ENCODE measurements at regions not wholly inside any gene's neighbourhood (a gene's known extent, or its start where the extent isn't known, plus 50 kb on each side); places are given as distances from the start of the nearest gene placed in this dataset.
"Not testable (repeated sequence)": the region's sequence is repeated elsewhere in the genome, so short reads cannot be mapped to it uniquely, and the experiment has no call there.

DNA sequence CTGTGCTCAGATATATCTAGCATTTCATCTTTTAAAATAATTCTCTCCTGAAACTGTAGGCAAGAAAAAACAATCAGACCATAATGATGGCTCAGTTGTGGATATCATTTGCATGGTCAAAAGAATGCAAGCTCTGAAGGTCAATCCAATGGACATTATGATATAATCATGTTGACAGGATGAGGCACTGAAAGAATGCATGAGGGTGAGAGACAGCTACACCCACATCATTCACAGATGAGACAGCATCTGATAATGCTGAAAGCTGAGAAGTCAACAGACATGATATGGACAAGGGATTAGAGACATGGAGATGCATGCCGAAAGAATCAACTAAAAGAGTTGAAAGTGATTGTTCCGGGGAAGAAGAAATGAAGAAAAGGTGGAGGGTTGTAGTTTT, 346.4 kb upstream of the CDH5 start:
- no peak overlapping the region for H3K4me3 ChIP-seq (ENCODE audit: low read depth, low read length)
- DNase-seq (ENCODE audit: low read depth): no peak

DNA sequence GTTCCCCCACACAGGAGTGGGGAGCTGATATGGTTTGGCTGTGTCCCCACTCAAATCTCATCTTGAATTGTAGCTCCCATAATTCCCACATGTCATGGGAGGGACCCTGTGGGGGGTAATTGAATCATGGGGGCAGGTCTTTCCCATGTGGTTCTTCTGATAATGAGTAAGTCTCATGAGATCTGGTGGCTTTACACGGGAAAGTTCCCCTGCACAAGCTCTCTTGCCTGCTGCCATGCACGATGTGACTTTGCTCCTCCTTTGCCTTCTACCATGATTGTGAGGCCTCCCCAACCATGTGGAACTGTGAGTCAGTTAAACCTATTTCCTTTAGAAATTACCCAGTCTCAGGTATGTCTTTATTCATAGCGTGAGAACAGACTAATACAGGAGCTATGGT, 347.0 kb upstream of the CDH5 start:
- not testable (repeated sequence) for DNase-seq (ENCODE audit: low read depth); H3K4me3 ChIP-seq (ENCODE audit: low read depth, low read length)

DNA sequence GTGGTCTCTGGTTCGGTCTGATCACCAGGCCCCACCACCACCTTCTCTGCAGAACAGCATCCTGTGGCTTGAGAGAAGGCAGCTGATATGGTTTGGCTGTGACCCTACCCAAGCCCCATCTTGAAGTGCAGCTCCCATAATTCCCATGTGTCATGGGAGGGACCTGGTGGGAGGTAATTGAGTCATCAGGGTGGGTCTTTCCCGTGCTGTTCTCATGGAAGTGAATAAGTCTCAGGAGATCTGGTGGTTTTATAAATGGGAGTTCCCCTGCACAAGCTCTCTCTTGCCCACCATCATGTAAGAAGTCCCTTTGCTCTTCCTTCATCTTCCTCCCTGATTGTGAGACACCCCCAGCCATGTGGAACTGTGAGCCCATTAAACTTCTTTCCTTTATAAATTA, 352.3 kb upstream of the CDH5 start:
- no peak for DNase-seq (ENCODE audit: low read depth)
- no peak overlapping the region for H3K4me3 ChIP-seq (ENCODE audit: low read depth, low read length)

DNA sequence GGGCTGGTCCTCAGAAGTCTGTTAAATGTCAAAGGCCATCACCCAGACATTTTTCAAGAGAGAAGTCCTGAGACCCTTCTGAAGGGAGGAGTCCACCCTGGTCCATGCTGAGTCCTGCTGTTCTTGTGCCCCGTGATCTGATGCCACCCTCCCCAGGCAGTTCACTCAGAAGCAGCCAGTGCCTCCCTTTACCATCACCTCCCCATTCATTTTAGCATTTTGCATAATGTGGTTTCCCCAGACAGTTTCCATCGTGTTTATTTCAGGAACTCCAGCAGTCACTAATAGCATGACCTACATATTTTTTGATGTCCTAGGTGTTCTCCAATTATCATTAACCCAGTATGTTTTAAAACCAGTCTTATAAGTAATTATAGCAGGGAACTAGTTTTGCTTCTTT, 353.0 kb upstream of the CDH5 start:
- no peak overlapping the region for H3K4me3 ChIP-seq (ENCODE audit: low read depth, low read length)
- no peak for DNase-seq (ENCODE audit: low read depth)

DNA sequence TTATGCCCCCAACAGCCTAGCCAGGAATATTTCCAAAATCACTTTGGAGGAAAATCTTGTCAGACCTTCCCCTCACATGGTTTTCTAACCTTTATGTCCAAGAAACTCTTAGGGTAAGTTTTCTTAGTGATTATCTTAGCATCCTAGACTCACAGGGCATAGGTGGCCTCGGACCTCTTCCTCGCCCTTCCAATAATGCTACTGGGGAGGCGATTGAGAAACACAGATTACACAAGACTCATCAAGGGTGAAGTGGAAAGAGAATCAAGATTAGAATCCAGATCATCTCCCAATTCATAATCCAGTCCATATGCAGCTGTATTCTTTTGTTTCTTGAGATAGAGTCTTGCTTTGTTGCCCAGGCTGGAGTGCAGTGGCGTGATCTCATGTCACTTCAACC, 358.4 kb upstream of the CDH5 start:
- no peak overlapping the region for H3K4me3 ChIP-seq (ENCODE audit: low read depth, low read length)
- no peak for DNase-seq (ENCODE audit: low read depth)

DNA sequence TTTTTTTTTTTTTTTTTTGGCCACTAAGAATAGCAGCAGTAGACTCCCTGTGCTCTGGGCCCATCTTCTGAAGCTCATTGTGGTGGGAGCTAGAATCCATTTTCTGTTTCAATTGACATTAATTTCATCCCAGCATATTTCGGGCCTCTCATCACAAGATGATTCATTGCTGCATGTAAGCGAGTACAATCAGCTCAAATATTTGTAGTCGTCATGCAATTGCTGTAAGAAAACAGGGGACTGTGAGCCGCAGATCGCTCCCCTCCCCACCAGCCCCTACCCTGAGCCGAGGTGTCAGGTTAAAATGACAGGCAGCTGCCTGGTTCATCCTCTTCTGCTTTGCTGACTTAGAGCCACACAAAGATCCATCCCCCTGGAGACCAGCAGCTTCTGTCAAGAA, 358.8 kb upstream of the CDH5 start:
- peak; percentile 69 for DNase-seq (ENCODE audit: low read depth)
- no peak overlapping the region for H3K4me3 ChIP-seq (ENCODE audit: low read depth, low read length)

DNA sequence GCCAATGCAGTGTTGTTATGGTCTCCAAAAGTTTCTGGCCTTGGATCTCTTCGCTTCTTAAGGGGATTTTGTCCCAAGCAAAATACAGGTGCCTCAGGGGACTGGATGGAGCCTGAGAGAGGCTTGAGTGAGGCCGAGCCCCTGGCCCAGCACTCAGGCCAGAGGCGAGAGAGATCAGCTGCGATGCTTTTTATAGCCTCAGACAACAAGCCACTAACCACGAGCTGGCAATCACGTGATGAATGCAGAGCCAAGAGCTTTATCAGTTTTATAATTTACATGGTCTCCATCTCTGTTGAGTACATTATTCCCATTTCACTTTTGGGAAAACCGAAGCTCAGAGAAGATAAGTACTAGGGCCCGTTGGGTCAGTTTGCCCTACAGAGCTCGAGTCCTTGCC, 360.0 kb upstream of the CDH5 start:
- H3K4me3 ChIP-seq (ENCODE audit: low read depth, low read length): no peak overlapping the region
- no peak for DNase-seq (ENCODE audit: low read depth)

DNA sequence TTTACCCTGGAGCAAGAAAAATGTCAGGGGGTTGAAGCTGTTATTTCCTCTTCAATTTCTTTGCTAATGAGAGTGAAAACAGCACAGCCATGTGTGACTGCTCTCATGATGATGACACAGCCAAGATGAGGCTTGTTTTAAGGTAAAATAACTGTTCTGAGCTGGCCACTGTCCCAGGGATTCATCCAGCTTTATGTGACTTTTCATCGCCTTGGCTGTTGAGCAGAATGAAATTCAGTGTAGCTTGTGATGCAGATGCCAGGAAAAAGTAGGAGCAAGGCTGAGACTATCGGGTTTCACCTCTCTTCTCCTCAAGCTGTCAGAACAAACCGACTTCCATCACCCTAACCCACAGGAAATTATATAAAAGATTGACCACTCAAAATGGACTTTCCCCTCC, 361.8 kb upstream of the CDH5 start:
- DNase-seq (ENCODE audit: low read depth): peak; percentile 55
- H3K4me3 ChIP-seq (ENCODE audit: low read depth, low read length): no peak overlapping the region

DNA sequence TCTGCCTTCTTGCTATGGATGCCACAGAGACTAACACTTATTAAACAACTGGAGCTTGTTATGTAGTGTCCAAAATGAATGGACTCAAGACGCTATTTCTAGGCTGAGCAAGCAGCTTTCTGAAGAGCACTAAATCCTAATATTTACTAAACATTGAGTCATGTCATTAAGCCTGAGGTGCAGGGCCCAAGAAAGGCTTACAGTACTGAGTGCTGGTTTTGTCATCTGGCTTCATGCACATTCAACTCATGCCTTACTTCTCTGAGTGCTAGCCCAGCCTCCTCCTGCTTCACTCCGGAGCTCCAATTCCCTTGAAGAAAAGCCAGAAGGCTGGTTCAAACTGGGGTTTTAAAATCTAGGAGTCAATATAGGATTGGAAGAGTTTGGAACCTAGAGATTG, 363.3 kb upstream of the CDH5 start:
- no peak for DNase-seq (ENCODE audit: low read depth)
- H3K4me3 ChIP-seq (ENCODE audit: low read depth, low read length): no peak overlapping the region

DNA sequence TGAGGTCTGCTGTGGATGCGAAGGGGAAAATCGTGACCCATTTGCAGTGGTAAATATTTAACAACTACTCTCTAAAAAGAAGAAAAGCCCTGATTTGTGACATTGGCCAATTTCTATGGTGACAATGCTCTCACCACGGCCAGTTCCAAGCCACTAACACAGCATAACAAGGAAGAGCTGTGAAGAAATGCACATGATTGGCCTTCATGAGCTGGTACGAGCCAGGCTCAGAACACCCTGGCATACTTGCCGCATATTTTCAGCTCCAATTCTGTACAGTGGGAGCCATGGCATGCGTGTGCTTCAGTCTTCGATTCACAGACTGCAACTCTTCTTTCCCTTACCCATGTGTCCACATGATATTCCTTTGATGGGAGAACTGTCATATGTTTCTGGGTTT, 363.9 kb upstream of the CDH5 start:
- H3K4me3 ChIP-seq (ENCODE audit: low read depth, low read length): no peak overlapping the region
- DNase-seq (ENCODE audit: low read depth): no peak

DNA sequence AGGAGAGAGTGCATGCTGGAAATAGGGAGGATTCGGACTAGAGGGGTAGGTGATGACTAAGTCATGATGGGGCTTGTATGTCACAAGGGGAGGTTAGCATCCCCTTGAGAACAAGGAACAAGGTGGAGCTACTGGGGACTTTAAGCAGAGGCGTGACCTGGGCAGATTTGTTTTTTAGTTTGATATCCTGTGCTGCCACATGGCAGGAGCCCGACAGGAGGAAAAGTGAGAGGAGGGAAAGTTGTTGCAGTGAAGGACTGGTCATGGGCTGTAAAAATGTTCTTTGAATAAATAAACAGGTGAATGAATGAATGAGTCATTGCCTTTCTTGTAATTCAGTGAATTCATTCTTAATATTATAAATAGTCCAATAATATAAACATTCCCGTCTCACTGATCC, 365.1 kb upstream of the CDH5 start:
- no peak overlapping the region for H3K4me3 ChIP-seq (ENCODE audit: low read depth, low read length)

DNA sequence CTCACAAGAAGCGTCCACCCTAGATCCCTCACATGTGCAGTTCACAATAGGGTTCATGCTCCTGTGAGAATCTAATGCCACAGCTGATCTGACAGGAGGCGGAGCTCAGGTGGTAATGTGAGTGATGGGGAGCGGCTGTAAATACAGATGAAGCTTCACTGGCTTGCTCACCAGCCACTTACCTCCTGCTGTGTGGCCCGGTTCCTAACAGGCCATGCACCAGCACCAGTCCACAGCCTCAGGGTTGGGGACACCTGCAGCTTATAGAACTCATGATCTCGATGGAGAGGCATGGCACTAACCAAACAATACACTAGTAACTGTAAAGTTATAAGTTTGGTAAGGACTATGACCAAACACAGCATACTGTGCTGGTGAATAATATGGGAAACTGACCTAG, 368.0 kb upstream of the CDH5 start:
- no peak for DNase-seq (ENCODE audit: low read depth)
- no peak overlapping the region for H3K4me3 ChIP-seq (ENCODE audit: low read depth, low read length)

More for the DNA sequence above, 365.1 kb upstream of the CDH5 start:
- DNase-seq (ENCODE audit: low read depth): no peak

DNA sequence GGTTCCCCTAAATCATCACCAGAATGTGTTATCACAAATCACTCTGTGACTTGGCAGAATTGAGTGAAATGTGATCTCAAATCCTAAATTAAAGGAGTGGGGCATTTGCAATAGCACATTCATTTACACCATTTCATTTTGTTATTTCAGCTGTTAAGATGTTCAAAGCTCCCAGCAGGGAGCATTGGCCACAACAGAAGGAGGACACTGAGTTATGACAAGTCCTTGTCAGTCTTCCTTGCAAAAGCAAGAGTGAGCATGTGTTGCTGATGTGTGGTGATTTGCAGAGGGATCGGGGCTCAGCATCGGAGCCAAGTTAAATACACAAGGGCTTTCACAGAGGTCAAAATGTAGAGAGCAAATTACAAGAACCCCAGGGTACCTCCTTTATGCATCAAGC, 372.2 kb upstream of the CDH5 start:
- peak; percentile 11 for DNase-seq (ENCODE audit: low read depth)

DNA sequence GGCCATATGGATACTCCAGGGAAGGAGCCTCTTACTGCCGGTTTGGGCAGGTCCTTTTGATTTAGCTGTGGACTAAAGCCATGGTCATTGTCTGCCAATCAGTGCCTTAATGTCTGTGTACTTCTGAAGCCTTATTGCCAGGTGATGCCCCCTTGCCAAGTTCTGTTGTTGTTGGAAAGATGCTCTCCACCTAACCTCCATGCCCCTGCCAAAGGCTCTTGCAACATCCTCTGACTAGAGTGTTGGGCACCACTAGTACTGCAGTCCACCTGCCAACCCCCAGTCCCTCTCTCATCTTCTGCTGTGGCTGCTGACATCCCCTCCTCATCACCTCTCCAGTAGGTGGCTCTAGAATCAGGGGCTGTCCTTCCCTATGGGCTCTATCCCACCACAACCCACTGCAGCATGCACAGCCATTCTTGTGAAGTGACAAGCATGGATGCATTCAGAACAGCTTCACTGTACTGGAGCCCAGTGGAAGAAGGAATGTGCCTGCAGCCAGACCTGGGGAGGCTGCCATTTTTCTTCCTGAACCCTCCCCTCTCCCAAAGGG, 375.3 kb upstream of the CDH5 start:
- H3K4me3 ChIP-seq (ENCODE audit: low read depth, low read length): no peak overlapping the region
- no peak for DNase-seq (ENCODE audit: low read depth)

More for the DNA sequence above, 372.2 kb upstream of the CDH5 start:
- H3K4me3 ChIP-seq (ENCODE audit: low read depth, low read length): no peak overlapping the region

DNA sequence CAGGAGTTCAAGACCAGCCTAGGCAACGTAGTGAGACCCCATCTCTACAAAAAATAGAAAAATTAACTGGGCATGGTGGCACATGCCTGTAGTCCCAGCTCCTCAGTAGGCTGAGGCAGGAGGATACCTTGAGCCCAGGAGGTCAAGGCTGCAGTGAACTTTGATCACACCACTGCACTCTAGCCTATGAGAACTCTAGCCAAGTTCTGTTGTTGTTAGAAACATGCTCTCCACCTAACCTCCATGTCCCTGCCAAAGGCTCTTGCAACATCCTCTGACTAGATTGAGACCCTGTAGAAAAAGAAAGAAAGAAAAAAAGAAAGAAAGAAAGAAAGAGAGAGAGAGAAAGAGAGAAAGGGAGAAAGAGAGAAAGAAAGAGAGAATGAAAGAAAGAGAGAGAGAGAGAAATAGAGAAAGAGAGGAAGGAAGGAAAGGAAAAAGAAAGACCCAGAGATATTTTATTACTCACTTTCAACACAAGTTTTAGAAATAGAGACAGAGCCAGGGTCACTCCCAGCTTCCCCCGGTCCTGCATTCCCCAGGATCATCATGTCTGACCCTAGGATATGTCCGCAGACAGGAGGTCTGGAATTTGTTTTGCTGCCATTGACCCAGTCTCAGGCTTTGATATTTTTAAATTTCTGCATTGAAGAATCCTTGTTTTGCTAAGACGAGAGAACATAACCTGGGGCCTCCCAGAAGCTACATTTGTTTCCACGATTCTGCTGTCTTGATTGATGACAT, 376.5 kb upstream of the CDH5 start:
- no peak overlapping the region for H3K4me3 ChIP-seq (ENCODE audit: low read depth, low read length)
- DNase-seq (ENCODE audit: low read depth): no peak

DNA sequence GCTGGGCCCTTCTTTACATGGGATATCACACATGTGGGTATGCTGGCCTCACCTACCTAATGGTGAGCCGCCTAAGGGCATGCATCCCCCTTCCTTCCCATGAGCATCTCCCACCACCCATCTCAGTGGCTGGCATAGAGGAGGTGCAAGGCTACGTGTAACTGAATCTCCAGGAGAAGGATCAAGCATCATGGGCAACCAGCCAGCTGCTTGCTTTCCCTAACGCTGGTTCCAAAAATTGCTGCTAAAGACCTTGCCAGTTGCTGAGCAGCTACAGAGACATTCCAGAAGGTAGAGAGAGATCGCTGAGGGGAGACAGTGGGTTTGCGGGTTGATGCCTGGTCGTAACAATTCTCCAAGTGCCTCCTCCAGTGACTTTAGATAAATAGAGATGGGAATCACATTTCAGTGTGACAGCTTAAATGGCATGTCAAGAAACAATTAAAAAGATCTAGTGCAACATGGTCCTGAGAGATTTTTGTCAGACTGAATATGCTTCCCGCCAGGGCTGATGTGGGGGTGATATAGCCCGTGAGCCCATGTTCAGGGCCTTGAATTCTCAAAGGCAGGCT, 378.4 kb upstream of the CDH5 start:
- no peak overlapping the region for H3K4me3 ChIP-seq (ENCODE audit: low read depth, low read length)
- DNase-seq (ENCODE audit: low read depth): no peak

DNA sequence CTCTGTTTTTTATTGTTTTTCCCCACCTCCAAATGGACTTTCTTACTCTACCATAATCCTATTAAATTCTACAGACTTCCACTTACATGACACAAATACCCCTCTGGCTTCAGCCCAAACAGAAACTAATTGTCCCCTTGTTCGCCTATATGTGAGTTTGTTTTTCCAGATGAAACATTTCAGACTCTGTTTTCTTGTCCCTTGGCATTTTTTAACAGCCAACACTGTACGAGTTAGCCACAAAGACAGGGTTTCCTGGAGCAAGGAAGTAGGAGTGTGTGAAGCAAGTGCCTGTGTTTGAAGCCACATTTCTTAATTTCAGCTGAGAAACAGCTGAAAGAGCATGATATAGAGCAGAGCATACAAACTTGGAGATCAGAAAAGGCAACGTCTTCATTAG, 382.2 kb upstream of the CDH5 start:
- DNase-seq (ENCODE audit: low read depth): no peak

DNA sequence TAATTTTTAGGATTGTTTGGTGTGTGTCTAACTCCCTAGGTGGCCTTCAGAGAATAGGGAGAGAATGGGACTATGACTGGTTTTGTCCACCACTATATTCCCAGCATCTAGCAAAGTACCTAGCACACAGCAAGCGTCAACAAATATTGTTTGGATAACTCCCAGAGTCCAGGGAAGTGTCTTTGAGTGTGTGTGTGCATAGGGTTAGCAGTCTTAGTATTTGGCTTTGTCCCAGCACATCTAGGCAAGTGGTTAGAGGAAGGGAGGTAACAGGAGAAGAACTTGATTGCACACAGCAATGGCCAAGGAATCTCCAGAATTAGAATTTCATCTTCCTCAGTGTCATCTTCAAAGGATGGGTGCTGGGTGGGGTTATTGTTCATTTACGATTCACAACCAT, 385.4 kb upstream of the CDH5 start:
- H3K4me3 ChIP-seq (ENCODE audit: low read depth, low read length): no peak overlapping the region

More for the DNA sequence above, 382.2 kb upstream of the CDH5 start:
- H3K4me3 ChIP-seq (ENCODE audit: low read depth, low read length): no peak overlapping the region

DNA sequence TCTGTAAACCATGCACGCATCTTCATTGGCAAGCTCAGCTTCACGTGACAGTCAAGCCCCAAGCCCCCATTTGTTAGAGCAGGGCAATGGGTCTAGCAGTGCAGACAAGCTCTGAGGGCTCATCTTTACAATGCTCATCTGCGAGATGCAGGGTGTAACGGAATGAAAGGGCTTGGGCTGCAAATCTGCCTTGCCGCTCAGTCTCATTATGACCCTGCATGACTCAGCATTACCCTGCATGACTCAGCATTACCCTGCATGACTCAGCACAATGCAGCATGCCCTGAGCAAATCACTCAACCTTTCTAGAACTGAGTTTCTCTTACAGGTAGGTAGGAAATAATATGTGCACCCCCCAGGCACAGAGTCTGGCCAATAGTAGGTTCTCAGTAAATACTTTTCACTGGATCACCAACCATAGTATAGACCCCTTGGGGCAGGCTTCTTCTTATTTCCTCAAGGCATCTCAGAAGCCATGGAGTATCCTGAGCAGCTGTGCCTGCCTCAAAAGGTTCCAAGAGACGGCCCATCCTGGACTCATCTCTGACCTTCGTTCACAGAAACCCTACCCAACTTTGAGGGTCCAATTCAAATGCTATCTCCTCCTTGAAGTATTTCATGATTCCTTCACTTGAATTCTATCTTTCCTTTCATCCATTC, 391.3 kb upstream of the CDH5 start:
- DNase-seq (ENCODE audit: low read depth): peak; percentile 39
- no peak overlapping the region for H3K4me3 ChIP-seq (ENCODE audit: low read depth, low read length)

More for the DNA sequence above, 385.4 kb upstream of the CDH5 start:
- DNase-seq (ENCODE audit: low read depth): no peak

DNA sequence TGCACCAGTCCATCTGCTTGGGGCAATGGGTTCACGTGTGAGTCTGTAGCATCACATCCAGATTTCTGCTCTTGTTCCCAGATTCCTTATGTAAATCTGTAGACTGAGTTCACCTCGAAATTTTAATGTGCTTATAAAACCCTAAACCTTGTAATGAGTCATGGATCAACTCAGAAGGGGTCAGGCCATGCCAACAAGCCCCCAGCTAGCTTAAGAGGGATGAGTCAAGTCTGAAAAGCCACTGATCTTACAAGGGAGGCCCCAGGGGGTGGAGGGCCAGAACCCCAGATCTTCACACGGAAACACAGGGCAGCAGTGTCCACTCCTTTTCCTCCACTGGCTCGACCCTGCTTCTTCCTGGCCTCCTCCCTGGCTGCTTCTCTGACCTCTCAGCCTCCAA, 399.1 kb upstream of the CDH5 start:
- peak; percentile 17 for DNase-seq (ENCODE audit: low read depth)
- no peak overlapping the region for H3K4me3 ChIP-seq (ENCODE audit: low read depth, low read length)

DNA sequence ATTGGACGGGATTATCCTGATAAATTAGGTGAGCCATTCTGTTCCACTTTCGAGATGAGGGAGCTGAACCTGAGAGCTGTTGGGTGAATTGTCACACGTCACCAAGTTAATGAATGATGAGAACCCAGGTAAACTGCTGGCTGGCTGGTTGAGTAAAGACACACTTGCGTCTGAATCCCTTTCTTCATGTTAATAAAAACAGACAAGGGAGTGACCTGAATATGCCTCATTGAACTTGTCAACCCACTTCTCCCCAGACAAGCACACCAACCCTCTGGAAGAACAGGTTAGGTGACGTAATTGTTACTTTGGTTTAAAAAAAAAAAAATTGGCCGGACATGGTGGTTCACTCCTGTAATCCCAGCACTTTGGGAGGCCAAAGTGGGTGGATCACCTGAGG, 400.9 kb upstream of the CDH5 start:
- no peak overlapping the region for H3K4me3 ChIP-seq (ENCODE audit: low read depth, low read length)
- DNase-seq (ENCODE audit: low read depth): no peak
